AG04449 (cell line): ENCODE measurements at regions not wholly inside any gene's neighbourhood (a gene's known extent, or its start where the extent isn't known, plus 50 kb on each side); places are given as distances from the start of the nearest gene placed in this dataset.

Source experiments
- CTCF ChIA-PET: fragments of 350-600 bp; formaldehyde crosslinking; extraction: SDS; loops from one replicate; lab custom pipeline; 2021; ENCODE audit warnings: antibody characterized with exemption; lab: Yijun Ruan, JAX
- POLR2A ChIA-PET: fragments of 400-600, 350-600 bp; formaldehyde crosslinking; extraction: SDS; loops from one replicate; lab custom pipeline; 2020; ENCODE audit warnings: antibody characterized with exemption, inconsistent platforms; lab: Yijun Ruan, JAX
- DNase-seq: peaks from one replicate; pipeline ENCODE4 v3.0.0-alpha.2; 2010; ENCODE audit warnings: low read depth, low spot score
- H3K4me3 ChIP-seq: 2 replicates; pipeline ENCODE4 v1.5.1; 2011; ENCODE audit warnings: low read depth, mild to moderate bottlenecking, control low read depth, low read length
- CTCF ChIP-seq: IDR thresholded peaks from one replicate; pipeline ENCODE4 v1.5.1; 2011; ENCODE audit warnings: mild to moderate bottlenecking, moderate library complexity, low read length, control low read depth, inconsistent platforms; ENCODE audit not compliant: insufficient read depth; ENCODE audit errors: missing control alignments

DNA sequence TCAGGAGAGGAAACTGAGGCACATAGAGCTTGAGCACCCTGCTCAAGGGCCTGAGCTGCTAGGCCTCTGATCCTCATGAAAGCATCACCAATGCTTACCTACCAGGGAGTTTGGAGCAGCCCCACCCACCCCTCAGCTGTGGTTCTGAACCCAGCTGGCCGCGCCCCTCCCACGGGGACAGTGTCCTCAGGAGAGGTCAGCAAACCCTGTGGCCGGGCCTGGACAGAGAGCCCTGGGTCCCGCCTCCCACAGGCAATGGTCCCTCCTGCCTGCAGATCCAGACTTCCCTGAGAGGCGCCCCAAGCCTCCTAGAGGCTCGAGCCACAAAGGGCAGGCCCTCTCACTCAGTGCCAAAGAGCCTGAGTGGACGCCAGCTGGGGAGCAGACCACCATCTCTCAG is 184.9 kb downstream of the BRD1 start:
- CTCF ChIA-PET: no interaction called here
- POLR2A ChIA-PET: no interaction called here
- DNase-seq: no peak
- no peak overlapping the region for H3K4me3 ChIP-seq
- TF ChIP-seq CTCF: no peak

- ChIA-PET POLR2A (no interaction called here), CTCF (no interaction called here)
- H3K4me3 ChIP-seq: no peak overlapping the region
- no peak for DNase-seq
- TF ChIP-seq CTCF: no peak
Observed at GRCh38 chr22:49642331-49642730, 185.3 kb downstream of the BRD1 start.

DNA sequence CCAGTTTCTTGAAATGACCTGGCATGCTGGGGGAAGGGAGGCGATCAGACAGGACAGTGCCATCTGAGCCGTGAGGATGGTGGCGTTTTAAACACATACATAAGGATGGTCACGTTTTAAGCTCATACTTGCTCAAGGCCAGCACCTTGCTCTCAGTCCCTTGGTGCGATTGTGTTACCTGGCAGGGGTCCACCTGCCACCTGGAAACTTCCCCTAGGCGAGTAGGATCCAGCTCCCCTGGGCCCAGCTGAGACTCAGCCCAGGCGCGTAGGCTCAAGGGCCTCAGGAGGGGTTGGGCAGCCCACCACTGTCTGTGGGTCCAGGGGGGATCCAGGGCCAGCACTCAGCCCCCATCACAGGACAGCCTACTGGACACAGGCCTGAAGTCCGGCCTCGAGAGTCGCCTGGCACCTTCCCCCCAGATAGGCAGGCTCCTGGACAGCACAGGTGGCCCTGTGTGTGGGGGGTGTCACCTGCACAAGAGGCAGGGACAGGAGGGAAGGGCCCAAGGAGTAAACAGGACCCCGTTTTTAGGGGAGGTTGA is 185.8 kb downstream of the BRD1 start:
- ChIA-PET CTCF (no interaction called here), POLR2A (no interaction called here)
- H3K4me3 ChIP-seq: no peak overlapping the region
- no peak for TF ChIP-seq CTCF
- DNase-seq: no peak

DNA sequence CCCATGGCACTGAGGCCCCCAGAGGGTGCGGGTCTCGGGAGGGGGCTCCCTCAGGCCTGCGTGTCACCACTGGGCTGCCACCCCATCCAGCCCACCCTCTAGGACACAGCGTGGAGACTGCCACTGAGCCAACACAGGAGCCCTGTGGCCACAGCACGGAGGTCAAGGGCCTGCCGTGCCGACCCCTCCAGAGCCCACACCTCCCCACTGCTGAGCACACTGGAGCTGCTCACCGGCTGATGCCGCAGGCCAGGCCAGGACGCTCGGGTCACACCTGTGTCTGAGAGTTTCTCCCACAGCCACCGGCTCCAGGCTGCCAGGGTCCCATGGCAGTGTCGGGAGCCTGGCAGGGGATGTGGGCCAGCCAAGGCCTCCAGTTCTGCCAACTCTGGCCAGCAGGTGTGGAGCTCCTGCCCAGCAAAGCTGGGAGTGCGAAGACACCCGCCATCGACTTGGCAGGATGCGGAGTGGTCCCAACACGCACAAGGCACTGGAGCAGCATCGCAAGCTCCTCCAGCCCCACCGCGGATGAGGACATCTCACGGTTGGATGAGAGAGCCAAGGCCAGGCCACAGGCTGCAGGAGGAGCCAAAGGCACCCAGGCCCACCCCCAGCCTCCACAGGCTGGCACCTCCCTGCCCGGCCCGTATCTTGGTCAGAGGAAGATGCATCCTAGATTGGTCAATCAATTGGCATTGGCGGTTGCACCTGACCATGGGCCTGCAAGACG is 187.1 kb downstream of the BRD1 start:
- H3K4me3 ChIP-seq: no peak overlapping the region
- POLR2A ChIA-PET: no interaction called here
- no peak for DNase-seq
- CTCF ChIA-PET: no interaction called here
- no peak for TF ChIP-seq CTCF

- H3K4me3 ChIP-seq: no peak overlapping the region
- POLR2A ChIA-PET: no interaction called here
- CTCF ChIA-PET: no interaction called here
- TF ChIP-seq CTCF: no peak
- DNase-seq: no peak
Observed at GRCh38 chr22:49639956-49640355, 187.7 kb downstream of the BRD1 start.

DNA sequence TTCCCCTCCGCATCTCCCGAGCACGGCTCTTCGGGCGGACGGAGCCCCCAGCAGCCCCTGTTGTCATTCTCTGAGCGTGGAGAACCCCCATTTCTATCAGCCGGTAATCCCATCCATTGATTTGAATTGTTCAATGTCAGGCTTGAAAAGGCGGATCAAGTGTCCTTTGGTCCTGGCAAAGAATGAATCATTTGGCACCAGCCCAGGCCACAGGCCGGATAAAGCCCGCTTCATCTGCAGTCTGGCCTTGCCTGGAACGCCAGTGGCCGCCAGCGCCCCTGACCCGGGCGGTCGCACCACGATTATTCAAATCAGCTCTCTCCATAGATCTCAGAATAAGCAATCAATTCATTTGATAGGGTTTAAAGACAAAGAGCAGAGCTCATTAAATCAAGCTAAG is 188.9 kb downstream of the BRD1 start:
- ChIA-PET CTCF (no interaction called here), POLR2A (no interaction called here)
- no peak for TF ChIP-seq CTCF
- DNase-seq: no peak
- no peak overlapping the region for H3K4me3 ChIP-seq
